Vagina (tissue), 2 donors: ENCODE measurements at regions not wholly inside any gene's neighbourhood (a gene's known extent, or its start where the extent isn't known, plus 50 kb on each side); places are given as distances from the start of the nearest gene placed in this dataset.

ENCODE experiments used
- DNase-seq, 2 donors: peaks; one replicate each; pipeline ENCODE4 v3.0.0-alpha.2; 2017; ENCODE audit errors: extremely low spot score in 2 of 2
- H3K27ac ChIP-seq: fragments of 200-600 bp; sonication (generic); one replicate; pipeline ENCODE4 v1.5.1; 2019
- H3K27me3 ChIP-seq: fragments of 200-600 bp; sonication (generic); one replicate; pipeline ENCODE4 v1.5.1; 2019
- H3K36me3 ChIP-seq, 2 donors: fragments of 200-600 bp; sonication (generic); one replicate each; pipeline ENCODE4 v1.5.1; 2017 to 2019
- H3K4me1 ChIP-seq: fragments of 200-600 bp; sonication (generic); one replicate; pipeline ENCODE4 v1.5.1; 2019
- H3K4me3 ChIP-seq, 2 donors: fragments of 200-600 bp; sonication (generic); 1 replicate in 1 of 2; 2 replicates in 1 of 2; pipeline ENCODE4 v1.5.1; 2016 to 2019
- H3K9me3 ChIP-seq: fragments of 200-600 bp; sonication (generic); one replicate; pipeline ENCODE4 v1.5.1; 2019
- CTCF ChIP-seq, 3 experiments: fragments of 450-650 bp in 2 of 3; fragments of 200-600 bp in 1 of 3; sonication (generic) in 1 of 3; IDR thresholded peaks; one replicate each; pipeline ENCODE4 v1.5.1; 2017 to 2019; ENCODE audit warnings: antibody characterized with exemption in 3 of 3, mild to moderate bottlenecking in 2 of 3, moderate library complexity in 2 of 3
- POLR2A ChIP-seq, 2 donors: fragments of 450-650 bp; IDR thresholded peaks; one replicate each; pipeline ENCODE4 v1.6.1; 2017; ENCODE audit warnings: antibody characterized with exemption in 2 of 2, mild to moderate bottlenecking in 2 of 2, moderate library complexity in 2 of 2
- POLR2AphosphoS5 ChIP-seq, 2 donors: sonication (generic); formaldehyde crosslinking; IDR thresholded peaks; one replicate each; pipeline ENCODE4 v1.9.0; 2017; ENCODE audit warnings: antibody characterized with exemption in 2 of 2, mild to moderate bottlenecking in 2 of 2, low read depth in 1 of 2; ENCODE audit not compliant: insufficient read depth in 1 of 2
- intact Hi-C: fragments of 100-400 bp; cut with DNase I; formaldehyde crosslinking; loops from one replicate; pipeline ENCODE4 v1.15.1; 2023

GRCh38 chr7:22635349-22635748 is 91.7 kb upstream of the IL6 start:
- Histone ChIP-seq H3K9me3 (no peaks in the 10 kb centered on the region), H3K36me3 (no peaks in the 10 kb centered on the region), H3K27me3 (no peaks in the 10 kb centered on the region), H3K4me3 (no peak overlapping the region), H3K27ac (no peak overlapping the region), H3K4me1 (peaks cover 10% of the 10 kb centered on the region)
- no peak for DNase-seq
- intact Hi-C loops = no loop called here
- TF ChIP-seq POLR2AphosphoS5 (IDR thresholded peaks at IDR 0.05; ENCODE audit: insufficient read depth in 1 of 2, low read depth in 1 of 2) (no peak), CTCF (IDR thresholded peaks at IDR 0.05) (no peak), POLR2A (IDR thresholded peaks at IDR 0.05) (no peak)

GRCh38 chr7:22633954-22634474 is 93.0 kb upstream of the IL6 start:
- TF ChIP-seq POLR2A (IDR thresholded peaks at IDR 0.05) (no peak), CTCF (IDR thresholded peaks at IDR 0.05) (no peak), POLR2AphosphoS5 (IDR thresholded peaks at IDR 0.05; ENCODE audit: insufficient read depth in 1 of 2, low read depth in 1 of 2) (no peak)
- no peaks in the 10 kb centered on the region for H3K27me3 ChIP-seq
- H3K4me3 ChIP-seq = no peak overlapping the region
- H3K27ac ChIP-seq = no peak overlapping the region
- no peaks in the 10 kb centered on the region for H3K9me3 ChIP-seq
- H3K36me3 ChIP-seq = no peaks in the 10 kb centered on the region
- intact Hi-C loops = no loop called here
- no peak for DNase-seq
- H3K4me1 ChIP-seq = peaks cover 10% of the 10 kb centered on the region

- Histone ChIP-seq H3K4me1 (peaks cover 10% of the 10 kb centered on the region), H3K4me3 (no peak overlapping the region), H3K36me3 (no peaks in the 10 kb centered on the region), H3K27ac (no peak overlapping the region), H3K9me3 (no peaks in the 10 kb centered on the region), H3K27me3 (no peaks in the 10 kb centered on the region)
- TF ChIP-seq POLR2A (IDR thresholded peaks at IDR 0.05) = no peak
- no peak for TF ChIP-seq CTCF (IDR thresholded peaks at IDR 0.05)
- TF ChIP-seq POLR2AphosphoS5 (IDR thresholded peaks at IDR 0.05; ENCODE audit: insufficient read depth in 1 of 2, low read depth in 1 of 2) = no peak
- intact Hi-C loops = no loop called here
- no peak for DNase-seq
Observed at GRCh38 chr7:22633286-22633953, 93.6 kb upstream of the IL6 start.

GRCh38 chr7:22632674-22633073 is 94.3 kb upstream of the IL6 start:
- no peaks in the 10 kb centered on the region for H3K9me3 ChIP-seq
- peaks cover 10% of the 10 kb centered on the region for H3K4me1 ChIP-seq
- H3K27me3 ChIP-seq = no peaks in the 10 kb centered on the region
- DNase-seq = no peak
- no peak overlapping the region for H3K27ac ChIP-seq
- no peak overlapping the region for H3K4me3 ChIP-seq
- intact Hi-C loops = no loop called here
- no peaks in the 10 kb centered on the region for H3K36me3 ChIP-seq
- no peak for TF ChIP-seq CTCF (IDR thresholded peaks at IDR 0.05)
- TF ChIP-seq POLR2A (IDR thresholded peaks at IDR 0.05) = no peak
- TF ChIP-seq POLR2AphosphoS5 (IDR thresholded peaks at IDR 0.05; ENCODE audit: insufficient read depth in 1 of 2, low read depth in 1 of 2) = no peak

- Histone ChIP-seq H3K4me3 (no peak overlapping the region), H3K27me3 (no peaks in the 10 kb centered on the region), H3K9me3 (no peaks in the 10 kb centered on the region), H3K36me3 (no peaks in the 10 kb centered on the region), H3K27ac (no peak overlapping the region), H3K4me1 (peaks cover 10% of the 10 kb centered on the region)
- intact Hi-C loops = no loop called here
- TF ChIP-seq CTCF (IDR thresholded peaks at IDR 0.05) (no peak), POLR2AphosphoS5 (IDR thresholded peaks at IDR 0.05; ENCODE audit: insufficient read depth in 1 of 2, low read depth in 1 of 2) (no peak), POLR2A (IDR thresholded peaks at IDR 0.05) (no peak)
- no peak for DNase-seq
Observed at GRCh38 chr7:22631730-22632129, 95.3 kb upstream of the IL6 start.
